Stimulated activated naive B cell treated with anti-CD40 and anti-IgM and Interleukin-4, amounts not matched to agents 10 μg/mL and 1 μg/mL and 100 μg/mL, for 72 hours (primary cell): ENCODE measurements at regions not wholly inside any gene's neighbourhood (a gene's known extent, or its start where the extent isn't known, plus 50 kb on each side); places are given as distances from the start of the nearest gene placed in this dataset.
"Not testable (repeated sequence)": the region's sequence is repeated elsewhere in the genome, so short reads cannot be mapped to it uniquely, and the experiment has no call there.

Source experiments
- ATAC-seq, 2 donors: fragments of 150-1000 bp; cut with Tn5 transposase; replicated peaks; 2 replicates each; pipeline ENCODE4 v1.10.0; 2021; ENCODE audit warnings: moderate library complexity in 1 of 2
- DNase-seq: peaks from one replicate; pipeline ENCODE4 v3.0.0; 2021
- H3K27ac Mint-ChIP-seq: one replicate; pipeline ENCODE4 v1.8.0; 2022; ENCODE audit warnings: mild to moderate bottlenecking, mixed read lengths
- H3K27me3 Mint-ChIP-seq, 2 donors: one replicate each; pipeline ENCODE4 v1.8.0; 2022; ENCODE audit warnings: mixed read lengths in 2 of 2
- H3K36me3 Mint-ChIP-seq, 2 donors: one replicate each; pipeline ENCODE4 v1.8.0; 2022; ENCODE audit warnings: mixed read lengths in 2 of 2, mild to moderate bottlenecking in 1 of 2
- H3K4me1 Mint-ChIP-seq, 2 donors: one replicate each; pipeline ENCODE4 v1.8.0; 2022; ENCODE audit warnings: mixed read lengths in 2 of 2, mild to moderate bottlenecking in 1 of 2
- H3K4me3 Mint-ChIP-seq, 2 donors: one replicate each; pipeline ENCODE4 v1.8.0; 2022; ENCODE audit warnings: mild to moderate bottlenecking in 2 of 2, mixed read lengths in 2 of 2, moderate library complexity in 1 of 2
- H3K9me3 Mint-ChIP-seq, 2 donors: one replicate each; pipeline ENCODE4 v1.8.0; 2022; ENCODE audit warnings: mixed read lengths in 2 of 2, mild to moderate bottlenecking in 1 of 2

DNA sequence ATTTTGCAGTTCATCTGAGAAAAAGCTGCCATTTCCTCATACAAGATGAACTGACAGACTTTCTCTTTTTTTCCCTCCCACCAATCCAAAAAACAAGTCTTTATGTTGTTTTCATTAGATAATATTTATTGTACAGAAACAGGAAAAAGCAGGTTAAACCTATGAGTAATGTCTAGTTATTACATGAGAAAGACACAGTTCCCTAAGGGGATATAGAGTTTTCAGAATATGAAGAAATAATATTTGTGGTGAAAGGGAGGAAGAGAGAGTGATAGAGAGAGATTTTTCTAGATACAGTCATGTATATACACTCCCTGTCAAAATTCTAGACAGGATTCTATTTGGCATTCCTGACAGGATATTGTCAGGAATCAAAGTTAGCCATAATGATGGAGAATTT, 392.4 kb downstream of the BMP2 start:
- Mint-ChIP-seq H3K4me1 (no peaks in the 10 kb centered on the region), H3K4me3 (no peak overlapping the region), H3K36me3 (no peaks in the 10 kb centered on the region), H3K27ac (no peak overlapping the region), H3K9me3 (peaks cover 3 to 9% of the 10 kb centered on the region in 2 donors), H3K27me3 (no peaks in the 10 kb centered on the region)
- no peak for ATAC-seq
- no peak for DNase-seq

GRCh38 chr20:7161690-7162089, 394.2 kb downstream of the BMP2 start:
- ATAC-seq (no peak), DNase-seq (no peak)
- no peak overlapping the region for H3K4me3 Mint-ChIP-seq
- no peak overlapping the region for H3K27ac Mint-ChIP-seq
- peaks cover 6 to 9% of the 10 kb centered on the region in 2 donors for H3K9me3 Mint-ChIP-seq
- H3K36me3 Mint-ChIP-seq = no peaks in the 10 kb centered on the region
- H3K4me1 Mint-ChIP-seq = no peaks in the 10 kb centered on the region
- H3K27me3 Mint-ChIP-seq = no peaks in the 10 kb centered on the region

- no peak for ATAC-seq
- H3K9me3 Mint-ChIP-seq = no peaks in the 10 kb centered on the region
- no peak overlapping the region for H3K27ac Mint-ChIP-seq
- H3K36me3 Mint-ChIP-seq = no peaks in the 10 kb centered on the region
- no peaks in the 10 kb centered on the region for H3K4me1 Mint-ChIP-seq
- no peaks in the 10 kb centered on the region for H3K27me3 Mint-ChIP-seq
- DNase-seq = no peak
- H3K4me3 Mint-ChIP-seq = no peak overlapping the region
Measured at GRCh38 chr20:7171911-7172310, 404.4 kb downstream of the BMP2 start.

- no peak overlapping the region for H3K4me3 Mint-ChIP-seq
Measured at GRCh38 chr20:7174554-7174953, 407.1 kb downstream of the BMP2 start.

DNA sequence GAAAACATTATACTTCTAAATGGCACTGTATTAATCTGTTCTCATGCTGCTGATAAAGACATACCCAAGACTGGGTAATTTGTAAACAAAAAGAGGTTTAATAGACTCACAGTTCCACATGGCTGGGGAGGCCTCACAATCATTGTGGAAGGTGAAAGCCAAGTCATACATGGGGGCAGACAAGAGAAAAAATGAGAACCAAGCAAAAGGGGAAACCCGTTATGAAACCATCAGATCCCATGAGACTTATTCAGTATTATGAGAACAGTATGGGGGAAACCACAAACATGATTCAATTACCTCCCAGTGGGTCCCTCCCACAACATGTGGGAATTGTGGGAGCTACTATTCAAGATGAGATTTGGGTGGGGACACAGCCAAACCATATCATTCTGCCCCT, 408.3 kb downstream of the BMP2 start:
- not testable (repeated sequence) for H3K27me3 Mint-ChIP-seq, H3K4me1 Mint-ChIP-seq, H3K9me3 Mint-ChIP-seq

More at GRCh38 chr20:7174554-7174953, 407.1 kb downstream of the BMP2 start:
- no peak for DNase-seq
- Mint-ChIP-seq H3K4me1 (no peaks in the 10 kb centered on the region), H3K36me3 (no peaks in the 10 kb centered on the region), H3K9me3 (peaks cover 1 to 3% of the 10 kb centered on the region in 2 donors), H3K27ac (no peak overlapping the region), H3K27me3 (no peaks in the 10 kb centered on the region)
- ATAC-seq = no peak

DNA sequence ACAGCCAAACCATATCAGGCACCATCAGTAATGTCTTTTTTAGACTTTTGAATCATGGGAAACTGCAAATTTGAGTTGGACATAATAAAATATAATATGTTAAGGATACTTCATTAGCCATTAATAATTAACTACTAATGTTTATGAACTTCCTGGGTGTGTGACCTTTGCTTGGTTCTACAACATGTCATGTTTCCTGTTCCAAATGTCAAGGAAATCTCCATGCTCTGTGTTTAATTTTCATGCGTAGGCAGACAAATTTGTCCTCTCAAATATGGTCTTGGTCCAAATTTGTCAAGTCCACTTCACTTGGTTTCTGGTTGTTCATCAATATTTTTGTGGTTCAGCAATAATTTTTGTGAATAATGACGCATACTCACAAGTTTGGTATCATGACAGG, 410.5 kb downstream of the BMP2 start:
- DNase-seq = no peak
- H3K4me1 Mint-ChIP-seq = no peaks in the 10 kb centered on the region
- peaks cover 12 to 18% of the 10 kb centered on the region in 2 donors for H3K9me3 Mint-ChIP-seq
- H3K27ac Mint-ChIP-seq = no peak overlapping the region
- no peak overlapping the region for H3K4me3 Mint-ChIP-seq
- no peaks in the 10 kb centered on the region for H3K36me3 Mint-ChIP-seq
- ATAC-seq = no peak
- no peaks in the 10 kb centered on the region for H3K27me3 Mint-ChIP-seq

More for the DNA sequence above, 408.3 kb downstream of the BMP2 start:
- not testable (repeated sequence) for ATAC-seq, H3K4me3 Mint-ChIP-seq, DNase-seq, H3K36me3 Mint-ChIP-seq, H3K27ac Mint-ChIP-seq

DNA sequence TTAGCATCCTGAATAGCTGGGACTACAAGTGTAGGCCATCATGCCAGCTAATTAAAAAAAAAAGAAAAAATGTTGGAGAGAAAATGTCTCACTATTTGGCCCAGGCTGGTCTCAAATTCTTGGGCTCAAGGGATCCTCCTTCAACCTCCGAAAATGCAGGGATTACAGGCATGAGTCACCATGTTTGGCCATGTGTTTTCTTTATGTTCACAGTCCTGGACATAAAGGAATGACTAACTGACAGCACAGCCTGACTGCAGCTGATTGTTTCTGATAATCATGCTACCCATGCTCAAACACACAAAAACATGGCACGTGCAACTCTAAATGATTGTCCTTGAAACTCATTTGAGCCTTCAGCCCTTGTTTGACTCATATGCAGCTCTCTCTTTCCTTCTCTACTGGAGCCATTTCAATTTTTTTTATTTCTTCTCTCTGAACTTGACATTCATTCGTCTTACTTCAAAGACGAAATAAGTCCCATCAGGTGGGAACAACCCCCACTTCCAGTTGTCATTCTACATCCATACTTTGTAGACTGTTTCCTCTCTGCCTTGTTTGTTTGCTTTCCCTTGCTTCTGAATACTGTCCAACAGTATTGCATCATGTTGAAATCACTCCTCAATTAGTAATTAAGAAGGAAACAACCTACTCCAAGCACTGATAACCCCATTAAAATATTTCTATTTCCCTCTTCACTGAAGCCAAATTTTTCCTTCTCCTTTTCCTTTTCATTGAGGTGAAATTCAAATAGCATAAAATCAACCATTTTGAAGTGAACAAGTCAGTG, 413.0 kb downstream of the BMP2 start:
- no peak for DNase-seq
- no peak for ATAC-seq
- no peaks in the 10 kb centered on the region for H3K4me1 Mint-ChIP-seq
- H3K36me3 Mint-ChIP-seq = no peaks in the 10 kb centered on the region
- H3K4me3 Mint-ChIP-seq = no peak overlapping the region
- peaks cover 12 to 20% of the 10 kb centered on the region in 2 donors for H3K9me3 Mint-ChIP-seq
- H3K27ac Mint-ChIP-seq = no peak overlapping the region
- H3K27me3 Mint-ChIP-seq = no peaks in the 10 kb centered on the region

- DNase-seq = no peak
- Mint-ChIP-seq H3K9me3 (peaks cover 0 to 4% of the 10 kb centered on the region in 2 donors), H3K27ac (no peak overlapping the region), H3K36me3 (no peaks in the 10 kb centered on the region), H3K4me3 (no peak overlapping the region), H3K27me3 (no peaks in the 10 kb centered on the region), H3K4me1 (no peaks in the 10 kb centered on the region)
- ATAC-seq = no peak
Measured at GRCh38 chr20:7189231-7189630, 421.7 kb downstream of the BMP2 start.

GRCh38 chr20:7193681-7194080, 426.2 kb downstream of the BMP2 start:
- Mint-ChIP-seq H3K27me3 (no peaks in the 10 kb centered on the region), H3K4me1 (no peaks in the 10 kb centered on the region), H3K9me3 (peaks cover 0 to 2% of the 10 kb centered on the region in 2 donors), H3K36me3 (no peaks in the 10 kb centered on the region), H3K4me3 (no peak overlapping the region), H3K27ac (no peak overlapping the region)
- DNase-seq (no peak), ATAC-seq (no peak)

GRCh38 chr20:7195704-7196103, 428.2 kb downstream of the BMP2 start:
- Mint-ChIP-seq H3K36me3 (no peaks in the 10 kb centered on the region), H3K4me1 (no peaks in the 10 kb centered on the region), H3K4me3 (no peak overlapping the region), H3K9me3 (peaks cover 0 to 2% of the 10 kb centered on the region in 2 donors), H3K27ac (no peak overlapping the region), H3K27me3 (no peaks in the 10 kb centered on the region)
- DNase-seq (no peak), ATAC-seq (no peak)

GRCh38 chr20:7196481-7196880, 429.0 kb downstream of the BMP2 start:
- Mint-ChIP-seq H3K4me1 (no peaks in the 10 kb centered on the region), H3K4me3 (no peak overlapping the region), H3K9me3 (peaks cover 0 to 2% of the 10 kb centered on the region in 2 donors), H3K36me3 (no peaks in the 10 kb centered on the region), H3K27ac (no peak overlapping the region), H3K27me3 (no peaks in the 10 kb centered on the region)
- DNase-seq (no peak), ATAC-seq (no peak)

- Mint-ChIP-seq H3K9me3 (peaks cover 0 to 2% of the 10 kb centered on the region in 2 donors), H3K36me3 (no peaks in the 10 kb centered on the region), H3K4me1 (no peaks in the 10 kb centered on the region), H3K27ac (no peak overlapping the region), H3K4me3 (no peak overlapping the region), H3K27me3 (no peaks in the 10 kb centered on the region)
- no peak for DNase-seq
- ATAC-seq = no peak
Measured at GRCh38 chr20:7199861-7200260, 432.4 kb downstream of the BMP2 start.

DNA sequence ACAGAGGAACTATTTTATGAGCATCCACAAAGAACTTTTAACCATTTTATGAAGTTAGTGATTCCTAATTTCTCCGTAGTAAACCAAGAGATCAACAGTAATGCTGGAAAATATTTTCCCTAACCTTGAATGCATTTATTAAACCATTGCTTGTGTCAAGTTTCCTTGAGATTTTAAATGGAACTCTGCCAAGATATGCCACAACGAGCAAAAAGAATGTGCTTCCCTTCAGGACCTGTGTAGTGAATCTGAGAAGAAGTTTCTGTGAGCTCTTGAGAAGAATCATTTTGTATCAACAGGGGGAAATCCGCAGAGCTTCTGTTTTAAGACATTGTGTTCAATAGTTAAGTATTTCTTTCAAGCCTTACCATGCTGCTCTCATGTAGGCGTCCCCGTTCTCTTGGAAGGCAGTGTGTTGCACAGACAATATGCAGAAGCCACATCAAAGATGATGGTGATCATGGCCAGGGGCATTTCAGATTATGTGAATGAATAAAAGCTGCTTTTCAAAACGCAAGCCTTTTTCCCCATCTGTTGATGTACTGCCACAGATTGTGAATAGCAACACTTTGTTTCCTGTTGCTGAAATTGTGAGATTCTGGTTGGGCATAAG, 439.8 kb downstream of the BMP2 start:
- DNase-seq (no peak), ATAC-seq (no peak)
- Mint-ChIP-seq H3K4me3 (no peak overlapping the region), H3K27me3 (no peaks in the 10 kb centered on the region), H3K36me3 (no peaks in the 10 kb centered on the region), H3K4me1 (no peaks in the 10 kb centered on the region), H3K27ac (no peak overlapping the region), H3K9me3 (peaks cover 0 to 2% of the 10 kb centered on the region in 2 donors)

GRCh38 chr20:7210910-7211309, 443.4 kb downstream of the BMP2 start:
- ATAC-seq (no peak), DNase-seq (no peak)
- Mint-ChIP-seq H3K27me3 (no peaks in the 10 kb centered on the region), H3K36me3 (no peaks in the 10 kb centered on the region), H3K4me3 (no peak overlapping the region), H3K27ac (no peak overlapping the region), H3K4me1 (no peaks in the 10 kb centered on the region), H3K9me3 (no peaks in the 10 kb centered on the region)

- Mint-ChIP-seq H3K4me1 (no peaks in the 10 kb centered on the region), H3K27ac (no peak overlapping the region), H3K36me3 (no peaks in the 10 kb centered on the region), H3K4me3 (no peak overlapping the region), H3K27me3 (no peaks in the 10 kb centered on the region), H3K9me3 (peaks cover 1 to 4% of the 10 kb centered on the region in 2 donors)
- DNase-seq (no peak), ATAC-seq (no peak)
Measured at GRCh38 chr20:7214081-7214740, 446.7 kb downstream of the BMP2 start.
